ENCODE measurements at regions not wholly inside any gene's neighbourhood (a gene's known extent, or its start where the extent isn't known, plus 50 kb on each side); places are given as distances from the start of the nearest gene placed in this dataset.

GRCh38 chr12:59186451-59186850, 266.1 kb upstream of the LRIG3 start:
- Histone ChIP-seq H3K27ac (ENCODE audit: insufficient read length, low read depth, low read length) (no peak overlapping the region), H3K4me1 (ENCODE audit: insufficient read depth, low read length) (no peaks in the 10 kb centered on the region), H2BK120ac (ENCODE audit: low read depth, low read length, poor library complexity, severe bottlenecking) (no peak overlapping the region), H3K23me2 (ENCODE audit: insufficient read length, low read depth, low read length, poor library complexity, severe bottlenecking) (no peaks in the 10 kb centered on the region), H4K20me1 (ENCODE audit: control insufficient read depth, insufficient read depth, insufficient read length) (no peaks in the 10 kb centered on the region), H3K14ac (ENCODE audit: insufficient read depth, low read length) (no peak overlapping the region), H3K79me2 (ENCODE audit: insufficient read depth, low read length) (no peaks in the 10 kb centered on the region), H3K9me3 (ENCODE audit: control insufficient read depth, low read depth, low read length) (no peaks in the 10 kb centered on the region), H4K5ac (ENCODE audit: insufficient read length, low read depth, low read length) (no peak overlapping the region), H3K79me1 (ENCODE audit: insufficient read depth, low read depth, low read length, poor library complexity, severe bottlenecking) (no peaks in the 10 kb centered on the region), H2AK5ac (ENCODE audit: insufficient read length, low read length) (no peak overlapping the region), H3K27me3 (ENCODE audit: insufficient read depth, low read length) (no peaks in the 10 kb centered on the region), H3K23ac (ENCODE audit: insufficient read length, low read depth, low read length) (no peak overlapping the region), H2BK20ac (ENCODE audit: low read depth, low read length, poor library complexity, severe bottlenecking) (no peak overlapping the region), H3K4ac (ENCODE audit: low read depth, low read length) (no peak overlapping the region), H2AFZ (ENCODE audit: low read length) (no peak overlapping the region), H3K18ac (ENCODE audit: insufficient read length, low read depth, low read length) (no peak overlapping the region), H3T11ph (ENCODE audit: low read length) (no peak overlapping the region), H4K91ac (ENCODE audit: insufficient read length, low read depth, low read length) (no peak overlapping the region), H3K9ac (ENCODE audit: extremely low read depth, insufficient read length, low read length) (no peak overlapping the region), H2BK12ac (ENCODE audit: insufficient read length, low read depth, low read length) (no peak overlapping the region), H2BK15ac (ENCODE audit: low read depth, low read length) (no peak overlapping the region), H2BK5ac (ENCODE audit: insufficient read length, low read length) (no peak overlapping the region), H4K8ac (replicated peaks; ENCODE audit: insufficient read length, low read depth, low read length) (no peak overlapping the region), H3K56ac (ENCODE audit: insufficient read length, low read depth, low read length) (no peak overlapping the region), H3K4me2 (ENCODE audit: insufficient read depth, insufficient read length, low read length) (no peak overlapping the region)
- no peak overlapping the region for H3K4me3 Mint-ChIP-seq
- no peak for DNase-seq
- no peaks in the 10 kb centered on the region for H3K9me3 Mint-ChIP-seq
- no peak overlapping the region for H3K27ac Mint-ChIP-seq
- H3K4me1 Mint-ChIP-seq: peaks cover 5 to 7% of the 10 kb centered on the region in 2 experiments; a peak in 2 of 4 replicates
- no CpG with 5 or more reads among the region's 3 CpGs for WGBS (ENCODE audit: extremely low coverage, insufficient read length, low lambda C conversion rate)
- no peaks in the 10 kb centered on the region for H3K36me3 Mint-ChIP-seq (ENCODE audit: insufficient read depth in 1 of 3, low read depth in 3 of 3)
- no peaks in the 10 kb centered on the region for H3K27me3 Mint-ChIP-seq (ENCODE audit: low read depth)
- TF ChIP-seq CTCF (conservative IDR thresholded peaks at IDR 0.05): no peak
